Brain microvascular endothelial cell (primary cell): ENCODE measurements at regions not wholly inside any gene's neighbourhood (a gene's known extent, or its start where the extent isn't known, plus 50 kb on each side); places are given as distances from the start of the nearest gene placed in this dataset.

ENCODE experiments used
- DNase-seq: peaks from one replicate; pipeline ENCODE4 v3.0.0-alpha.2; 2020
- H3K27ac ChIP-seq: fragments of 250-450 bp; sonication (Bioruptor Pico); 2 replicates; pipeline ENCODE4 v1.5.1; 2020; ENCODE audit warnings: mild to moderate bottlenecking, moderate library complexity
- H3K27me3 ChIP-seq: fragments of 250-450 bp; sonication (Bioruptor Pico); replicated peaks from 2 replicates; pipeline ENCODE4 v1.5.1; 2020; ENCODE audit warnings: mild to moderate bottlenecking
- H3K36me3 ChIP-seq: fragments of 250-450 bp; sonication (Bioruptor Pico); replicated peaks from 2 replicates; pipeline ENCODE4 v1.5.1; 2020; ENCODE audit warnings: mild to moderate bottlenecking
- H3K4me3 ChIP-seq: 2 replicates; pipeline ENCODE4 v1.5.1; 2011; ENCODE audit warnings: low read depth, mild to moderate bottlenecking, control low read depth, low read length, moderate library complexity
- in situ Hi-C: cut with HindIII; loops from 2 replicates; pipeline ENCODE4 v1.10.0; 2017; ENCODE audit warnings: low sequenced_read_pairs, low pct_ligation_motif_present
- TF ChIP-seq, protein P1 (sequence below): IDR thresholded peaks from 2 replicates; pipeline ENCODE4 v1.5.1; 2011; ENCODE audit warnings: low read depth, mild to moderate bottlenecking, moderate library complexity, low read length, control low read depth, inconsistent platforms; ENCODE audit errors: missing control alignments

DNA sequence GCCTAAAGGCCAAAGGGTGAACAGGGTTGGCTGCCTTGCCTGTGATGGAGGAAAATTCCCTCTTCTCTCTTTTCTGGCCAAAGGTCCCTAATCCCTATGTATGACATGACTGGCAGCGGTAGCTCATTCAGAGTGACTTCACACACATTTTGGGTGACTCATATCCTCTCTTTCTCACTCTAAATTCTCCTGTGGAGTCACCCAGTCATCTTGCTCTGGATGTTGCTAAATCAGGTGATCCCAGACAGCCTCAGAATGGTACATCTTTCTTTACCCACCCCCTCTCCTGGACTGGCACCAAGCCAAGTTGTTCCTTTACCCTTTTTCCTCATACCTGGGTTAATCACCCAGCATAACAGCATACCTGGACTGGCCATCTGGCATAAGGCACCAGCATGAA, 77.2 kb downstream of the NEURL3 start:
- H3K36me3 ChIP-seq = no peaks in the 10 kb centered on the region
- in situ Hi-C loops = no loop called here
- TF ChIP-seq, protein P1, sequence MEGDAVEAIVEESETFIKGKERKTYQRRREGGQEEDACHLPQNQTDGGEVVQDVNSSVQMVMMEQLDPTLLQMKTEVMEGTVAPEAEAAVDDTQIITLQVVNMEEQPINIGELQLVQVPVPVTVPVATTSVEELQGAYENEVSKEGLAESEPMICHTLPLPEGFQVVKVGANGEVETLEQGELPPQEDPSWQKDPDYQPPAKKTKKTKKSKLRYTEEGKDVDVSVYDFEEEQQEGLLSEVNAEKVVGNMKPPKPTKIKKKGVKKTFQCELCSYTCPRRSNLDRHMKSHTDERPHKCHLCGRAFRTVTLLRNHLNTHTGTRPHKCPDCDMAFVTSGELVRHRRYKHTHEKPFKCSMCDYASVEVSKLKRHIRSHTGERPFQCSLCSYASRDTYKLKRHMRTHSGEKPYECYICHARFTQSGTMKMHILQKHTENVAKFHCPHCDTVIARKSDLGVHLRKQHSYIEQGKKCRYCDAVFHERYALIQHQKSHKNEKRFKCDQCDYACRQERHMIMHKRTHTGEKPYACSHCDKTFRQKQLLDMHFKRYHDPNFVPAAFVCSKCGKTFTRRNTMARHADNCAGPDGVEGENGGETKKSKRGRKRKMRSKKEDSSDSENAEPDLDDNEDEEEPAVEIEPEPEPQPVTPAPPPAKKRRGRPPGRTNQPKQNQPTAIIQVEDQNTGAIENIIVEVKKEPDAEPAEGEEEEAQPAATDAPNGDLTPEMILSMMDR = no peak
- DNase-seq = peak; percentile 74
- H3K27me3 ChIP-seq = no peaks in the 10 kb centered on the region
- no peak overlapping the region for H3K27ac ChIP-seq
- no peak overlapping the region for H3K4me3 ChIP-seq

DNA sequence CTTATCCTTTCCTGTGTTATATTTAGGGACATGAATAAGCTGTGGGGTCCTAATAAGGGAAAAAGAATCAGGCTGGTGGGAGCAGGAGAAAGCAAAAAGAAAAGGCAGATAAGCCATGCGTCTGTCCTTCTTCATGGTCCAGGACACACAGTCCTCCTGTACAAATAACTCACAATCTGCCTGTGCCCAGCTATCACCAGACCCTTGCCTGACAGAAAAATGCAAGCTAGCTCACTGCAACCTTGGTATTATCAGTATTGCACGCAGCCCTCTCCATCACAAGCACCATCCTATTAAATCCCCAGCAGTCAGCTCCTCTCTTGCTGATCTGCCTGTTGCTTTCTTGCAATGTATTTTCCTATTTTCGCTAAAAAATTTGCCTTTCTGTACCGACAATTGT, 78.0 kb downstream of the NEURL3 start:
- in situ Hi-C loops = no loop called here
- H3K4me3 ChIP-seq = no peak overlapping the region
- no peak overlapping the region for H3K27ac ChIP-seq
- no peaks in the 10 kb centered on the region for H3K36me3 ChIP-seq
- no peak for DNase-seq
- no peaks in the 10 kb centered on the region for H3K27me3 ChIP-seq
- TF ChIP-seq, protein P1 = no peak

DNA sequence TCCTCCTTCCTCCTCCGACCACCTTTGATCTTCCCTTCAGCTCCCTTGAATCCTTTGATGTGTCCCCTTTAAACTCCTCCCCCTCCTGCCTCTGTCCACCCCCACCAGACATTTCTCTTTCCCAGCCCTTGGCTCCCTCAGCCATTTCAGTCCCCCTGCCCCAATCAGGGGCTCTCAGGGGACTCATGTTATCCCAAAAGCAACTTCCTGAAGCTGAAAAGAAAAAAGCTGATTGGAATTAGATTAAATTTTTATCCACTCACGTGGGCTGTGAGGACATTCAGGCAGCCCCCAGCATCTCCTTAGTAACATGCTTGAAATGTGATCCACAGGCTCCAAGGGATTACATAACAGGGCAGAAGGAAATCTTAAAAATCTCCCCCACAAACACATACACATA, 81.3 kb downstream of the NEURL3 start:
- Histone ChIP-seq H3K4me3 (no peak overlapping the region), H3K36me3 (no peaks in the 10 kb centered on the region), H3K27me3 (no peaks in the 10 kb centered on the region), H3K27ac (no peak overlapping the region)
- DNase-seq = no peak
- in situ Hi-C loops = no loop called here
- TF ChIP-seq, protein P1 = no peak
